Endothelial cell of umbilical vein (primary cell): ENCODE measurements at regions not wholly inside any gene's neighbourhood (a gene's known extent, or its start where the extent isn't known, plus 50 kb on each side); places are given as distances from the start of the nearest gene placed in this dataset.

ENCODE experiments used
- BruUV-seq: library from RNA; stranded (reverse); fragments of 400-500 nt; replicated peaks from 2 replicates; lab custom pipeline; 2021; lab: Mats Ljungman, UMichigan
- CTCF ChIA-PET: fragments of 300-600, 350-600 bp; sonication (Branson Sonifier 250); formaldehyde crosslinking; loops from one replicate; lab custom pipeline; 2021; ENCODE audit warnings: antibody characterized with exemption, inconsistent platforms; lab: Charles Lee
- POLR2A ChIA-PET: fragments of 300-600, 350-600 bp; sonication (Branson Sonifier 250); formaldehyde crosslinking; loops from one replicate; lab custom pipeline; 2021; ENCODE audit warnings: antibody characterized with exemption, inconsistent platforms; lab: Charles Lee
- DNase-seq: peaks from one replicate; pipeline ENCODE4 v3.0.0-alpha.2; 2011; ENCODE audit warnings: low read depth, low spot score
- FAIRE-seq: peaks from 2 replicates; lab custom pipeline; 2011; peaks lifted over from hg19 to GRCh38; lab: Jason Lieb, UNC
- H2AFZ ChIP-seq: 2 replicates; pipeline ENCODE4 v1.6.0; 2012; ENCODE audit warnings: low read depth, low read length, control low read depth, inconsistent platforms
- H3K27ac ChIP-seq: 2 replicates; pipeline ENCODE4 v1.5.1; 2011; ENCODE audit warnings: low read depth, mild to moderate bottlenecking, control low read depth, low read length, moderate library complexity; ENCODE audit not compliant: insufficient read depth
- H3K27me3 ChIP-seq, 2 experiments: 2 replicates each; pipeline versions ENCODE4 v1.6.0 to v1.6.1; 2011; ENCODE audit warnings: low read length in 2 of 2, mixed read lengths in 1 of 2; ENCODE audit not compliant: control insufficient read depth in 2 of 2, insufficient read depth in 2 of 2
- H3K36me3 ChIP-seq, 2 experiments: 2 replicates in 1 of 2; 3 replicates in 1 of 2; pipeline ENCODE4 v1.5.1; 2011; ENCODE audit warnings: low read length in 2 of 2, mild to moderate bottlenecking in 1 of 2, moderate library complexity in 1 of 2; ENCODE audit not compliant: control insufficient read depth in 2 of 2, insufficient read depth in 2 of 2; ENCODE audit errors: extremely low read depth in 1 of 2
- H3K4me1 ChIP-seq: 3 replicates; pipeline ENCODE4 v1.5.1; 2011; ENCODE audit warnings: mild to moderate bottlenecking, low read length; ENCODE audit not compliant: control insufficient read depth, insufficient read depth; ENCODE audit errors: extremely low read depth
- H3K4me2 ChIP-seq: 2 replicates; pipeline ENCODE4 v1.6.1; 2011; ENCODE audit warnings: low read length, control low read depth, mixed read lengths; ENCODE audit not compliant: insufficient read depth
- H3K4me3 ChIP-seq, 3 experiments: fragments of 200-600 bp in 1 of 3; sonication (generic), shearing (Covaris generic) in 1 of 3; replicated peaks in 1 of 3; 2 replicates each; pipeline ENCODE4 v1.5.1; 2011 to 2016; ENCODE audit warnings: control low read depth in 3 of 3, low read length in 3 of 3, mild to moderate bottlenecking in 2 of 3, inconsistent platforms in 1 of 3, low read depth in 1 of 3, moderate library complexity in 1 of 3; ENCODE audit not compliant: insufficient read depth in 1 of 3
- H3K79me2 ChIP-seq: 2 replicates; pipeline ENCODE4 v1.6.0; 2012; ENCODE audit warnings: low read length, inconsistent platforms; ENCODE audit not compliant: control insufficient read depth, insufficient read depth
- H3K9ac ChIP-seq: replicated peaks from 2 replicates; pipeline ENCODE3; 2011; ENCODE audit warnings: low read length, control low read depth; ENCODE audit not compliant: insufficient read depth; ENCODE audit errors: extremely low read depth
- H3K9me1 ChIP-seq: replicated peaks from 3 replicates; pipeline ENCODE4 v1.6.0; 2011; ENCODE audit warnings: mild to moderate bottlenecking, low read length; ENCODE audit not compliant: control insufficient read depth, insufficient read depth; ENCODE audit errors: extremely low read depth
- H3K9me3 ChIP-seq: replicated peaks from 2 replicates; pipeline ENCODE4 v1.5.1; 2012; ENCODE audit warnings: low read length, inconsistent platforms; ENCODE audit not compliant: control insufficient read depth, insufficient read depth
- H4K20me1 ChIP-seq: replicated peaks from 2 replicates; pipeline ENCODE3; 2011; ENCODE audit warnings: mild to moderate bottlenecking, low read length; ENCODE audit not compliant: control insufficient read depth, insufficient read depth; ENCODE audit errors: extremely low read depth
- CTCF ChIP-seq, 2 donors: IDR thresholded peaks; 1 replicate in 1 of 2; 2 replicates in 1 of 2; pipeline ENCODE4 v1.5.1; 2011; ENCODE audit warnings: low read length in 2 of 2, mild to moderate bottlenecking in 2 of 2, moderate library complexity in 2 of 2, control low read depth in 1 of 2, inconsistent platforms in 1 of 2, low read depth in 1 of 2; ENCODE audit not compliant: insufficient read depth in 1 of 2; ENCODE audit errors: extremely low read depth in 1 of 2
- EZH2 ChIP-seq: IDR thresholded peaks from 2 replicates; pipeline ENCODE4 v1.6.1; 2012; ENCODE audit warnings: borderline replicate concordance, low read depth, mild to moderate bottlenecking, moderate library complexity, low read length, inconsistent platforms; ENCODE audit not compliant: severe bottlenecking
- FOS ChIP-seq: IDR thresholded peaks from 2 replicates; pipeline ENCODE4 v1.6.1; 2011; ENCODE audit warnings: mild to moderate bottlenecking, low read length, moderate library complexity, borderline replicate concordance; ENCODE audit not compliant: insufficient read depth
- GATA2 ChIP-seq: IDR thresholded peaks from 2 replicates; pipeline ENCODE4 v1.7.0; 2011; ENCODE audit warnings: low read depth, mild to moderate bottlenecking, moderate library complexity, mixed read lengths, low read length; ENCODE audit not compliant: insufficient read length, insufficient read depth
- JUN ChIP-seq: IDR thresholded peaks from 2 replicates; pipeline ENCODE4 v1.6.1; 2011; ENCODE audit warnings: borderline replicate concordance, low read depth; ENCODE audit not compliant: insufficient read length, insufficient read depth
- MAX ChIP-seq: IDR thresholded peaks from 2 replicates; pipeline ENCODE4 v1.6.1; 2011; ENCODE audit not compliant: insufficient read depth, insufficient read length
- MYC ChIP-seq: IDR thresholded peaks from one replicate; pipeline ENCODE4 v1.6.1; 2011; ENCODE audit warnings: mild to moderate bottlenecking, low read depth, low read length
- POLR2A ChIP-seq: IDR thresholded peaks from 2 replicates; pipeline ENCODE4 v1.6.1; 2012; ENCODE audit warnings: low read depth, mild to moderate bottlenecking, control low read depth, low read length
- POLR2AphosphoS5 ChIP-seq: IDR thresholded peaks from 2 replicates; pipeline ENCODE4 v1.6.1; 2012; ENCODE audit warnings: low read depth, mild to moderate bottlenecking, control low read depth, low read length, moderate library complexity; ENCODE audit not compliant: insufficient read depth
- dilution Hi-C: fragments of 300-500 bp; cut with MboI; formaldehyde crosslinking; loops from one replicate; pipeline ENCODE4 v1.15.0; 2019; ENCODE audit warnings: low sequenced_read_pairs; ENCODE audit not compliant: extremely low pct_ligation_motif_present
- intact Hi-C: fragments of 100-400 bp; cut with micrococcal nuclease; formaldehyde crosslinking; loops from one replicate; pipeline ENCODE4 v1.10.0; 2022

GRCh38 chr4:115454228-115454627, 340.8 kb upstream of the NDST4 start:
- no peak overlapping the region for H3K27ac ChIP-seq
- CTCF ChIA-PET: no interaction called here
- POLR2A ChIA-PET: no interaction called here
- no peaks in the 10 kb centered on the region for H3K9me1 ChIP-seq
- TF ChIP-seq POLR2A: no peak
- no peak for TF ChIP-seq CTCF (IDR thresholded peaks at IDR 0.05; ENCODE audit: extremely low read depth in 1 of 2, insufficient read depth in 1 of 2, low read depth in 1 of 2, low read length in 2 of 2)
- no peak for TF ChIP-seq POLR2AphosphoS5
- no peak for TF ChIP-seq JUN
- no peak for TF ChIP-seq MAX
- no peak for TF ChIP-seq GATA2
- no peak for TF ChIP-seq MYC
- TF ChIP-seq FOS: no peak
- TF ChIP-seq EZH2: no peak
- no peak overlapping the region for H3K4me2 ChIP-seq
- no TSS peak for BruUV-seq
- H3K79me2 ChIP-seq: no peaks in the 10 kb centered on the region
- H3K27me3 ChIP-seq: no peaks in the 10 kb centered on the region
- no peaks in the 10 kb centered on the region for H3K4me1 ChIP-seq
- FAIRE-seq (no peak), DNase-seq (no peak)
- dilution Hi-C loops (no loop called here), intact Hi-C loops (no loop called here)
- H3K9ac ChIP-seq: no peak overlapping the region
- no peaks in the 10 kb centered on the region for H4K20me1 ChIP-seq
- H3K4me3 ChIP-seq: no peak overlapping the region
- H3K9me3 ChIP-seq: no peaks in the 10 kb centered on the region
- H2AFZ ChIP-seq: no peak overlapping the region
- no peaks in the 10 kb centered on the region for H3K36me3 ChIP-seq
